ENCODE measurements at regions not wholly inside any gene's neighbourhood (a gene's known extent, or its start where the extent isn't known, plus 50 kb on each side); places are given as distances from the start of the nearest gene placed in this dataset.
"Not testable (repeated sequence)": the region's sequence is repeated elsewhere in the genome, so short reads cannot be mapped to it uniquely, and the experiment has no call there.

- DNase-seq (ENCODE audit: low read depth in 2 of 2), result not testable (repeated sequence)
These were observed 115.6 kb upstream of the SMLR1 start for GRCh38 chr6:130711641-130712040.

GRCh38 chr6:130713144-130713543, 114.1 kb upstream of the SMLR1 start:
- DNase-seq (ENCODE audit: low read depth in 2 of 2), result no peak

- DNase-seq (ENCODE audit: low read depth in 2 of 2), result no peak
These were observed 112.1 kb upstream of the SMLR1 start for GRCh38 chr6:130715058-130715457.

GRCh38 chr6:130716466-130716865, 110.7 kb upstream of the SMLR1 start:
- no peak for DNase-seq (ENCODE audit: low read depth in 2 of 2)

DNA sequence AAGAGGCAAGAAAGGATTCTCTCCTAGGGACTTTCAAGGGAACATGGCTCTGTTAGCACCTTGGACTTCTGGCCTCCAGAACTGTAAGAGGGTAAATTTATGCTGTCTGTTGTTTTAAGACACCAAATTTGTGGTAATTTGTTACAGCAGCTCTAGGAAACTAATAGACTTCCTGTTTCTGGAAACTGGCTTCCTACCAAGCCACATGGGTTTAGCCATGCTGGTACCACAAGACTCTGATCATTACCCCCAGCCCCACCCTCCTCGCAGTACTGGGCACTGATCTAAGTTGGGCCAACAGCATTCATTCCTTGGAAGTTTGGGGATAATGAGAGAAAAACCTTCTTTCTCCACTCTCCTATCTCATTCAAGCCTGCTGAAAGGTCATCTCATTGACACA, 109.5 kb upstream of the SMLR1 start:
- DNase-seq (ENCODE audit: low read depth in 2 of 2), result no peak

GRCh38 chr6:130720076-130720715, 107.0 kb upstream of the SMLR1 start:
- no peak for DNase-seq (ENCODE audit: low read depth in 2 of 2)

DNA sequence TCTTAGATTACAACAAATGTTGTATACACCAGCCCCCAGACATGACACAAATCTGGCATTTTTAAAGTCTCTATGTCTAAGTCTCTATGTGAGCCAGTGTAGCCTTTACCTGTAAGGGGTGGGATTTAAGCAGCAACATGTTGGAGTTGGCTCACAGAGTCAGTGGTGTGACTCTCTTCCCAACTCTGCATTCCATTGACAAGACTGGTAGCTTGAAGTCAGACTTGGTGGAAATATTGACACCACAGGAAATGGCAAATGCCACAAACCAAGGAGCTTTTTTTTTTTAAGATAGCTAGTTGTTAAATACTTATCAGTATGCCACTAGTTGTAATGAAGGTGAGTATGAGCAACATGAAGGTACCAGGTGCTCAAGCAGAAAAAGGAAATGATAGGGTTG, 103.1 kb upstream of the SMLR1 start:
- DNase-seq (ENCODE audit: low read depth in 2 of 2), result no peak

DNA sequence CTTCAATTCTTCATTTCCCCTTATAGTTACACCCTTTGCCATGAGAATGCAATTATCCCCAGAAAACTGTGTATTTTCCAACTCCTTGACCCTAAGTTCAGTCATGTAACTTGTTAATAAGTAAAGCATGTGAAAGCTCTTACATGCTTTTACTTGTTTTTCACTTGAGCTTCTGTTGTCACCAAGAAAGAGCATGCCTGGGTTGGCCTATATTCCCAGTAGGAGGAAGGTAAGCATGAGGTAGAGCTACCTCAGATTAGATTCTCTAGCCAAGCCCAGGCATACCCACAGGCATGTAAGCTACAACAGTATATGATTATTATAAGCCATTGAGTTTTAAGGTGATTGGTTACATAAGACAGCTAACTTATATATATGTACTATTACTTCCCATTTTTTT, 101.7 kb upstream of the SMLR1 start:
- no peak for DNase-seq (ENCODE audit: low read depth in 2 of 2)

GRCh38 chr6:130728064-130728463, 99.1 kb upstream of the SMLR1 start:
- not testable (repeated sequence) for DNase-seq (ENCODE audit: low read depth in 2 of 2)

DNA sequence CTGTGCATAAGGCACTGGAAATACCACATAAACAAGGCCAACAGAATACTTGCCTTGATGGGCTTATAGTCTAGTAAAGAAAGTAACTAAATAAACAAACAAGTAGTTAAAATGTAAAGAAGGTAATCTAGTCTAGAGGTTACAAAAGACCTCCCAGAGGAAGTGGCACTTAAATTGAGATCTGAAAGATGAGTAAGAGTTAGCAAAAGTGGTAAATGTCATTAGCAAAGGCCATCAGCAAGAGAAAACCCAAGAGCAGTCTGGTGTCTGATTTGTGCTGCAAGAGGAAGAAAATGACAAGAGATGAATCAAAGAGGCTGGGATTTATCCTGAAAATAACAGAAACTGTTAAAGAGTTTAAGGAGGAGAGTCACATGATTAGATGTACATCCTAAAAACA, 96.6 kb upstream of the SMLR1 start:
- DNase-seq (ENCODE audit: low read depth in 2 of 2), result no peak

DNA sequence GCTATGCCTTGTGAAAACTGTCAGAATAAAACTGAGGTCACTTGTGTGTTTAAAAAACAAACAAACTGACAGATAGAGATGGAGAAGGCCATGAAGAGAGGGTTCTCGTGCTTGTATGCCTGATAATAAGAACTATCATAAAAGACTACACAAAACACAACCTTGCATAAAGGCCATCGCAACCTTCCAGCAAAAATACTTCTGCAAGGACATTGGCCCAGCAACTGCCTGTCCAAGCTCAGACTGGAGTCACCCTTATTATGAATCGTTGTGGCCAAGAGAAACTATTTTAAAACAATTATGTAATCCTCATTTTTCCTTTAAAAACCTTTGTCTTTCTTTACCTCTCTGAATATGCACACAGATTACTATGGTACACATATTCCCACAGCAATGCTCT, 93.0 kb upstream of the SMLR1 start:
- no peak for DNase-seq (ENCODE audit: low read depth in 2 of 2)

GRCh38 chr6:130740308-130740707, 86.9 kb upstream of the SMLR1 start:
- no peak for DNase-seq (ENCODE audit: low read depth in 2 of 2)

DNA sequence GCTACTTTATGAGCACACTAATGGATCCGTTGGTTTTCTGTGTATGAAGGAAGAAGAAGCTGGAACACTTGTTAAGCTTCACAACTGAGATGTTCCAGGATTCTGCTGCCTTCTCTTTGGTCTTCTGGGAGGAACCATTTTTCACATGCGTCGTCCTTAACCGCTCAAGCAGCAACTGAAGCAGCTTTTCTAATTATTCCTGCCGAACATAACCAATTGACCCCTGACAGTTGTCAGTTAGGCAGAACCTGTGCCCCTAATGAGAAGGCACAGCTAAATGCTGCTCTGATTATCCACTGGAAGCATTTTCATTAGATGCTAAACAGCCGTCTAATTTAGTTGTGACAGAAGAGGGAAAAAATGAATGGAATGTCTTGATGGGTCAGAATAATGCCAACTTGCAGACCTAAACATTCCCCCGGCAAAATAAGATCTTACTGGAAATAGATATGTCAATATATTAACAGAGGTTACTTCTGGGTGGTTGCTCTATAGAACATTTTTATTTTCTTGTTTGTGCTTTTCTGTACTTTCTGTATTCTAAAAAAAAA, 85.0 kb upstream of the SMLR1 start:
- DNase-seq (ENCODE audit: low read depth in 2 of 2), result no peak

- no peak for DNase-seq (ENCODE audit: low read depth in 2 of 2)
These were observed 84.0 kb upstream of the SMLR1 start for GRCh38 chr6:130743175-130743574.

DNA sequence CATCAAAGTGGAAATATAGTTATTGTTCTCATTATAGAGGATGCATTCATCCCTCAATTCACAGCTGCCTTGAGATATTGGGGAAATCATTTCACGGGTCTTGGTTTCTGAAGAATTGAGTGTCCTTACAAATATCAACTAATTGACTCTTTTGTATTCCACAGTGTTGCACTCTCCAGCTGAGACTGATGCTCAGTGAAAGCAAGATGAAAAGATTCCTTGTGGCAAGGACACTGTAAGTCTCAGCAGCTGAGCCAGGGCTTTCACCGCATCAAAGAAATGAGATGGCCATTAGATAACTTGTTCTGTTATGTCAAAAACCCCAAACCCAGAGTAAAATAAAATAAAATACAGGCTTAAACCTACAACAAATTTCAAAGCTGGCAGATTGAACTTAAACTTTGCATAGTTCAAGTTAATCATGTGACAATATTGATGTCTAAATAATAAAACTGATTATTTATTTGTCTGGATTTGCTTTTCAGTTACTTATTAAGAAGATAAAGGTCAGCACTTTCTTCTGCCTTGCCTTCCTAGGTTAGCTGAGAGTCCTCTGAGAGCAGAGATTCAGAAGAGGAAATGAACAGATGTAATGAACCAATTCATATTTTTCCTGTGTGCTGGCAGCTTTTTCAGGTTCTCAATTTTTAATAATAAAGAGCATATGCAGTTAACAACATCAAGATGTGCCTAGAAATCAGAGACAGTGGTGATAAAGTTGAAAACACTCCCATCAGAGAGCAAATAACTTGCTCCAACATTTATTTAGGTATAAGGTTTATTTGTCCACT, 82.4 kb upstream of the SMLR1 start:
- no peak for DNase-seq (ENCODE audit: low read depth in 2 of 2)

DNA sequence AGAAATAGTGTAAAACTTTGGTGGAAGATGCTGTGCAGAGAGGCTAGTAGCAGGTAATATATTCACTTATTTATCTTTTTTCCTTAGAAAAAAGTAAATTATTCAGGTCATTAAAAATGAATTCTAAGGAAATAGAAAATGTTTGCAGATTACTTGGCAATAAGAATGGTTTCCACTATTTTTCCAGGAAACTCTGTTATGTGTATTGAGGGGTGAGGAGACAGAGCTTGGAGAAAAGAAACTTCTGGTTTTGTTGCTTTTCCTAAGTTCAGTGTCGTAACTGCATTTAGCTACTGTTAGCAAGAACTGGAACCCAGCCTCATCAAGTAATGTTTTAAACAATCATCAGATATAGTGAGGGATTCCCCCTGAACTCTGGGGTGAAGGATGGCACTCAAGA, 79.2 kb upstream of the SMLR1 start:
- DNase-seq (ENCODE audit: low read depth in 2 of 2), result no peak

GRCh38 chr6:130749402-130749801, 77.8 kb upstream of the SMLR1 start:
- no peak for DNase-seq (ENCODE audit: low read depth in 2 of 2)

- no peak for DNase-seq (ENCODE audit: low read depth in 2 of 2)
These were observed 74.9 kb upstream of the SMLR1 start for GRCh38 chr6:130752267-130752666.

- no peak for DNase-seq (ENCODE audit: low read depth in 2 of 2)
These were observed 72.3 kb upstream of the SMLR1 start for GRCh38 chr6:130754786-130755367.

DNA sequence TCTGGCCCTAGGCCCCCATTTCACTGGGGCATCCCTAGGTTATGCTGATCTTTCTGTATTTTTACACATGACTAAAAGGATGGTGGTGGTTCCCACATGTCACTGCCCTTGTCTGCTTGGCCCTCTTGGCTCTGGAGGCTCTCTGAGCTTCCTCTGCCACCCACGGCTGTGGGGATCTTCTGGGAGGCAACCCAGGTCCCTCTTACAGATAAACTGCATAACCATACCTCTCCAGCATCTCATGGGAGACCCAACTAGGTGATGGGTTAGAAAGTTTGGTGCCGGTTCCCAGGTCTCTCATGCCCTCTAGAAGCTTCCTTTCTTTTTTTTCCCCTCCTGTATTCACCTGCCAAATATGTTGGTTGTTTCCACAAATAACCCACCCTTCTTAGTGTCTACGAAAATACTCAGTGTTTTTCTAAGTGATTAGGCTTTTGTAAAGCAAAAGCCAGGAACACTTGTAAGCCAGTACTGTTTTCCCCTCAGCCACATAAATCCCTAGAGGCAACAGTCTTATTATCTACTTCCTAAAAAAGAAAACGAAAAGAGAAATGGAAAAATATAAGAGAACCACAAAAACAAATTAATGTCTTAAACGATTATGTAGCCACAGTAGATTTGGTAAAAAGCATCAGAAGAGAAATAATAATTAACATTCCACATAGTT, 71.7 kb upstream of the SMLR1 start:
- no peak for DNase-seq (ENCODE audit: low read depth in 2 of 2)

GRCh38 chr6:130756824-130757223, 70.4 kb upstream of the SMLR1 start:
- no peak for DNase-seq (ENCODE audit: low read depth in 2 of 2)

DNA sequence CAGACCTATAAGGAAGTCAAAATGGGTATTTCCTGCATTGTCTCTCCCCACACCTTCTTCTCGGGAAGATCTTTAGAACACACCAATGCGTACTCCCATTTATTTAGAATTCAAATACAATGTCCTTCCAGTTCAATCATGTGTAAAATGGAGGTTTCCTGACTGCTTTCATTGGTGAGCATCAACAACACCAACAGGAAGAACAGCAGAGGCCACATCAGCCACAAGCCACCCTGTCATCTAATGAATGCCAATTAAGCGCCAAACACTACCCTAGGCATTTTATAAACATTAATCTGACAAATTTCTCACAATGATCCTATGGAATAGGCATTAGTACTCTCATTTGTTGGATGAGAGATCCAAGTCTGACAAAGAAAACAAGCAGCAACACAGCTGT, 68.4 kb upstream of the SMLR1 start:
- no peak for DNase-seq (ENCODE audit: low read depth in 2 of 2)
